GM15510 (cell line): ENCODE measurements at regions not wholly inside any gene's neighbourhood (a gene's known extent, or its start where the extent isn't known, plus 50 kb on each side); places are given as distances from the start of the nearest gene placed in this dataset.

Experiments used
- POLR2A ChIP-seq: IDR thresholded peaks from 3 replicates; pipeline ENCODE4 v1.6.1; 2011; ENCODE audit warnings: borderline replicate concordance; ENCODE audit not compliant: insufficient read length; ENCODE audit errors: extremely low read depth

DNA sequence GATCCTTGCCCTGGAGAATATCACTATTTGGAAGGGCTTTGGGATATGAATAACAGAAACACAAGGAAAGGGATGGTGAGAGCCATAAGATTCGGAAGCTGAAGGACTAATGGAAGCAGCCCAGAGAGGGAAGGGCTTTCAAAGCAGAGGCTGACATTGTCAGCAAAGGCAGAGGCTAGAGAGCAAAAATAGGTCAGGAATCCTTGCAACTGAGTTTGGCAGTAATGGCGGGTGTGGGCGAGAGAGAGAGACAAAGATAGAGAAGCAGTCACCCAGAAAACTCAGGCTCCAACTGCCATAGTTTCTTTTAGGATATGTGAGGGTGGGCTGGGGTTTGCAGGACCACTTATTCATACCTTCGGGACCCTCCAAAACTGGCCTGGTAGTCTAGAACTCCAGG, 248.6 kb downstream of the OPA1 start:
- no peak for TF ChIP-seq POLR2A

DNA sequence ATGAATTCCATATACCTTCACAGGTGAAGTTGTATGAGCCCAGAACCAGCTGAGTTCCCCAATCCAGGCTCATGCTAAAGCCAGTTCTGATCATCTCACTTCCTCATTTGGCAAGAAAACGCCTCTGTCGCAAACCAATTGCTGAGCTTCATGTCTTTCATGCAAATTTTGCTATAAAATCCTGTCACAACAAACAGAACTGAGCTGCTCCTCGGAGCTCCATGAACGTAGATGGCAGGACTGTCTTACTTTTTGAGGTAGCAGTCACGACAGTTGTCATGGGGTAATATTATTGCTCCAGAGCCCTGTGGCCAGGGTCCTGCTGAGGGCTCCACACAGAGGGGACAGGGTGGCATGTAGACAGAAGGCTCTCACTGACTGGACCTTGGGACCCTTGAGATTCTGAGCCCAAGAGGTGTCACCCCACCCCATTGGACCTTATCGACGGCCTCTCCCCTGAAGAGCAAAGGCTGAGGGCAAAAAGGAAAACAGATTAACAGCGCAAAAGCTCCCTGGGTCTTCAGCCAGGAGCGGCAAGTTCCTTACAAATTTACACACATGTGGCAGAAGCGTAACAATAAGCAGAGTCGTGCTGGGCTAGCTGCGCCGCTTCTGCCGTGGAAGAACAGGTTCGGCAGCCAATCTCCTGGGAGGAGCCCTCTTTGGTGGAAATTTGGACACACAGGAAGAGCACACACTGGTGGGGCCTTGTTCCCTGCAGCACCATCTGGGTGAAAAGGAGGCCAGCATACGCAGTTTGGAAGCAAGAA, 249.2 kb downstream of the OPA1 start:
- TF ChIP-seq POLR2A, result no peak

DNA sequence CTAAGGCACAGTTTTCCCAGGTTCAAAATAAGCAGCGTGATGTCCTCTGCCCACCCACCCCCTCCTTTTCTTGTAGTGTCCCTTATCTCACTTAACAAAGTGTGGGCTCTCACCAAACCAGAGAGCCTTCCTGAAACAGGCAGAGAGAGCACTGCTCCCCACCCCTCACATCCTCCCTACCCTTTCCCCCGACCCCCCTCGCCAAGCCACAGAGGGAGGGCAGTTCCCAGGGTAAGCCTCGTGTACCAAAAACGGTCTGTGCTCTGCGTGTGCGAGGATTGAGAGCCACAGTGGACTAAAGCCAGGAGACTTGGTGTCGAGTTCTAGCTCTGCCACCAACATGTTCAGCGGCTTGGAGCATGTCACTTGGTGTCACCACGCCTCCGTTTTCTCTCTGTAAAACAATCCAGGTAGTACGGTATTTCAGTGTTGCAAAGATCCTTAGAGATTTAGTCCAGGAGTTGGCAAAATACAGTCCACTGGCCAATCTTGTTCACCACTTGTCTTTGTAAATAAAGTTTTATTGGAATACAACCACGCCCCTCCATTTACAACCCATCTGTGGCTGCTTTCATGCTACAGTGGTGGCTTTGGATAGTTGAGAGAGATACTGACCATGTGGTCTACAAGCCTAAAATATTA, 249.9 kb downstream of the OPA1 start:
- no peak for TF ChIP-seq POLR2A

GRCh38 chr3:193843474-193844301, 250.7 kb downstream of the OPA1 start:
- TF ChIP-seq POLR2A, result no peak

- TF ChIP-seq POLR2A, result no peak
These were observed 251.5 kb downstream of the OPA1 start for GRCh38 chr3:193844472-193844871.

GRCh38 chr3:193845144-193845543, 252.1 kb downstream of the OPA1 start:
- TF ChIP-seq POLR2A, result no peak

DNA sequence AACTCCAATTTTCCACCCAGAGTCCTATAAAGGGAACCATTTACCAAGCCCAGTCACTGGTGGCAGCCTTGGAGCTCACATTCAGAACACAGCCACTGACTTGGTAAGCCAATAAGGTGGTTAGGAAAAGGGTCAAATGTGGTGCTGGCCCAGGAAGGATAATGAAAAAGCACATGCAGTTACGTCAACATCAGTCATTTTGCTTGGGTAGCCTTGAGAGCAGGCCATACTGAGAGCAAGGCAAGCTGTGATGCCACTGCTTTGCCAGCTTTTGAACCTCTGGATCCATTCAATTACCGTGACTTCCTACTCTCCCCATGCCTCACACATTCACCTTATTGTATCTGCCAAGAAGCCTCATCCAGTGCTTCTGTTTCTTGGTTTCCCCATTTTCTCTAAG, 253.6 kb downstream of the OPA1 start:
- no peak for TF ChIP-seq POLR2A

DNA sequence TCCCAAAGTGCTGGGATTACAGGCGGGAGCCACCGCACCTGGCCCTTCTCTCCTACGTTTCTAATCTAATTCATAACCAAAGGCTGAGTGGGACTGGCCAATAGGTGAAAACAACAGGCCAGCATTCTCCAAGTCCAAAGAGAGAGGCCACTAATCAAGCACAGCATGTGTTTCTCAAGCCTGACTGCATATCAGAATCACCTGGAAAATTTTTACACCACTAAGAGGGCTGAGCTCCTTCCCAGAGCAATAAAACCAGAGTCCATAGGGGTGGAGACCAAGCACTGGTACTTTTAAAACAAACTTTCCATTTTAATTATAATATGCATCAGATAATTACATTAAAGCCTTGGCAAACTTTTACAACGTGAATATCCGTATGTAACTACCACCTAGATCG, 254.4 kb downstream of the OPA1 start:
- TF ChIP-seq POLR2A, result no peak

DNA sequence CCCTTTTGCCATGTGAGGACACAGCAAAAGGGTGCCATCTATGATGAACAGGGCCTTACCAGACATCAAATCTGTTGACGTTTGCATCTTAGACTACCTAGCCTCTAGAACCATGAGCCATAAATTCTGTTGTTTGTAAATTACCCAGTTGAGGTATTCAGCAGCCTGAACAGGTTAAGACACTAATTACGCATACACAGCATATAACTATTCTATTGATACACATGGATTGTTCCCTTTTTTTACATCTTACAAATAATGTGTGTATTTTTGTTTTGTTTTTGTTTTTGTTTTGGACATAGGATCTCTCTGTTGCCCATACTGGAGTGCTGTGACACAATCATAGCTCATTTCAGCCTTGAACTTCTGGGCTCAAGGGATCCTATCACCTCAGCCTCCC, 255.5 kb downstream of the OPA1 start:
- no peak for TF ChIP-seq POLR2A

DNA sequence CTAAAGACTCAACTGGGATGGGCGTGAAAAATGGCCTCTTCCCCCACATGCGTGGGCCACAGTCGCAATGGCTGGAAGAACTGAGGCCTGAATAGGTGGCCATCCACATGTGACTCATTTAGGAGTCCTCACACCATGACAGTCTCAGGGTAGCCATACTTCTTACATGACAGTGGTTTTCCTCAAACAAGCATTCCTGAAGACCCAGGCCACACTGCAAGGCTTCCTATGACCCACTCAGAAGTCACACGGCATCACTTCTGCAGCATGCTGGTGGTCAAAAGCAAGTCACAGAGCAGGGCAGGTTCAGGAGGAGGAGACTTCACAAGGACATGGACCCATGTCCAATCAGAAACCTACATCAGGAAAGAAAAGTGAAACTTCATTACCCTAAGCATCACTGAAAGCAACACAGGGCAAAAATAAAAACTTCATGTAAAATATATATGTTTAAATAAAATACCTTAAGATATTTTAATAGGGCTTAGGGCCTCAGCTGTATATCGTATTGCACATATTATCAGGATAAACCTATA, 257.1 kb downstream of the OPA1 start:
- no peak for TF ChIP-seq POLR2A

- no peak for TF ChIP-seq POLR2A
These were observed 258.4 kb downstream of the OPA1 start for GRCh38 chr3:193851428-193851847.

- TF ChIP-seq POLR2A, result no peak
These were observed 259.1 kb downstream of the OPA1 start for GRCh38 chr3:193851941-193852674.

DNA sequence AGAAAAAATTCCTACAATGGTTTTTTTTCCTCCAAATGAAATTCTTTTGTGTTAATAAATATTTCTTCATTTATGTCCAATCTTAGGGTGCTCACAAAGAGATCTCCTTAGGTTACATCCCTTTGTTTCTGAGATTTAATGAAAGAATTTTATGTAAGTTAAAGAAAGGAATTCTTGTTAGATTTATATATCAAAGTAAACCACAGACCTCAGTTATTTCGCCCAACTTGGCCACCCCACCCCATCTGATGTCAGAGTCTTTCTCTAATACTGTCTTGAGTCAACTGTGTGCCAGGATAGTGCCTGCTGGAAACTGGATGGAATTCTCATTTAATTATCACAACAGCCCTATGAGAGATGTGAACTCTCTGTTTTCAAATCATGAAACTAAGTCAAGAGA, 259.9 kb downstream of the OPA1 start:
- TF ChIP-seq POLR2A, result no peak

DNA sequence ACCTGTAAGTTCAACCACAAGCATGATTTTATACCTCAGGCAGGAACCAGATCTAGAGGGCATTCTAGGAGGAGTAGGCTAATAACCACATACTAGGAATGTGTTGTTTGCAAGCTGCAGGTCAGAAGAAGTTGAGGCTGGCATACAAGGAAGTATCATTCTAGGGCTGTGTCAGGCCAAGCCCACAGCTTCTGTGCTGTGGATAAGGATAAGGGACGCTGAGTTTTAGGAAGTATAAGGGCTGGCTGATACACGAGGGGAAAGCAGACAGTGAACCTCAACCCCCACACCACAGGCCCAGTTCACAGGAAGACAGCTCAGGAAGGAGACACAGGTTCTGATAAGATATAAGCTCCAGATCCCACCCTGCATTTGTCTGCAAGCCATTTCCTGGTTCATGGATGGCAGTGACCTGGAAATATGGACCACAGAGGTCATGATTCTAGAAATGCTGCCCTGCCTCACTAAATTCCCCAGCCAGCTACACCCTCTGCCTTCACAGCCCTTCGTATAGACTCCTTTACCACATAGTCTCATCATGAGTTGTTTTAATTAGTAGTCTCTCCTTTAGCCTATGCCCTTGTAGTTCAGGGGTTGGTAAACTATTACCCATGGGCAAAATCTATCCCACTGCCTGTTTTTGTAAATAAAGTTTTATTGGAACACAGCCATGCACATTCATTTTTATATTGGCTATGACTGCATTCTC, 260.7 kb downstream of the OPA1 start:
- TF ChIP-seq POLR2A, result no peak
